Neutrophil (primary cell): ENCODE measurements at regions not wholly inside any gene's neighbourhood (a gene's known extent, or its start where the extent isn't known, plus 50 kb on each side); places are given as distances from the start of the nearest gene placed in this dataset.
"Not testable (repeated sequence)": the region's sequence is repeated elsewhere in the genome, so short reads cannot be mapped to it uniquely, and the experiment has no call there.

Experiments used
- H3K27ac ChIP-seq: fragments of 200-600 bp; sonication (generic); 2 replicates; pipeline ENCODE4 v1.5.1; 2016; ENCODE audit warnings: mild to moderate bottlenecking, moderate library complexity
- H3K27me3 ChIP-seq: fragments of 200-600 bp; sonication (generic); 2 replicates; pipeline ENCODE4 v1.6.0; 2016; ENCODE audit warnings: mild to moderate bottlenecking
- H3K36me3 ChIP-seq: fragments of 200-600 bp; sonication (generic); 2 replicates; pipeline ENCODE4 v1.5.1; 2017
- H3K4me1 ChIP-seq, 2 experiments: fragments of 200-600 bp in 1 of 2; sonication (generic) in 1 of 2; 1 replicate in 1 of 2; 2 replicates in 1 of 2; pipeline versions ENCODE4 v1.5.1 to v1.6.1; 2013 to 2016; ENCODE audit warnings: low read depth in 1 of 2, low read length in 1 of 2, mild to moderate bottlenecking in 1 of 2, moderate library complexity in 1 of 2; ENCODE audit not compliant: control insufficient read depth in 1 of 2, insufficient read depth in 1 of 2
- H3K4me3 ChIP-seq, 2 experiments: fragments of 200-600 bp in 1 of 2; sonication (generic) in 1 of 2; 1 replicate in 1 of 2; 2 replicates in 1 of 2; pipeline ENCODE4 v1.5.1; 2013 to 2016; ENCODE audit warnings: low read depth in 1 of 2, low read length in 1 of 2, mild to moderate bottlenecking in 1 of 2, moderate library complexity in 1 of 2
- H3K9me3 ChIP-seq: fragments of 200-600 bp; sonication (generic); 2 replicates; pipeline ENCODE4 v1.5.1; 2016
- CTCF ChIP-seq: fragments of 200-600 bp; sonication (generic); IDR thresholded peaks from 2 replicates; pipeline ENCODE4 v1.5.1; 2016; ENCODE audit warnings: antibody characterized with exemption

GRCh38 chr13:59305896-59306295, 857.8 kb downstream of the DIAPH3 start:
- no peak overlapping the region for H3K4me3 ChIP-seq
- TF ChIP-seq CTCF, result no peak
- no peaks in the 10 kb centered on the region for H3K36me3 ChIP-seq
- no peaks in the 10 kb centered on the region for H3K27me3 ChIP-seq
- H3K27ac ChIP-seq, result no peak overlapping the region
- H3K4me1 ChIP-seq, result no peaks in the 10 kb centered on the region
- H3K9me3 ChIP-seq, result no peaks in the 10 kb centered on the region

GRCh38 chr13:59312776-59313175, 851.0 kb downstream of the DIAPH3 start:
- Histone ChIP-seq H3K36me3 (no peaks in the 10 kb centered on the region), H3K4me3 (no peak overlapping the region), H3K4me1 (no peaks in the 10 kb centered on the region), H3K27me3 (no peaks in the 10 kb centered on the region), H3K27ac (no peak overlapping the region), H3K9me3 (no peaks in the 10 kb centered on the region)
- TF ChIP-seq CTCF, result no peak

DNA sequence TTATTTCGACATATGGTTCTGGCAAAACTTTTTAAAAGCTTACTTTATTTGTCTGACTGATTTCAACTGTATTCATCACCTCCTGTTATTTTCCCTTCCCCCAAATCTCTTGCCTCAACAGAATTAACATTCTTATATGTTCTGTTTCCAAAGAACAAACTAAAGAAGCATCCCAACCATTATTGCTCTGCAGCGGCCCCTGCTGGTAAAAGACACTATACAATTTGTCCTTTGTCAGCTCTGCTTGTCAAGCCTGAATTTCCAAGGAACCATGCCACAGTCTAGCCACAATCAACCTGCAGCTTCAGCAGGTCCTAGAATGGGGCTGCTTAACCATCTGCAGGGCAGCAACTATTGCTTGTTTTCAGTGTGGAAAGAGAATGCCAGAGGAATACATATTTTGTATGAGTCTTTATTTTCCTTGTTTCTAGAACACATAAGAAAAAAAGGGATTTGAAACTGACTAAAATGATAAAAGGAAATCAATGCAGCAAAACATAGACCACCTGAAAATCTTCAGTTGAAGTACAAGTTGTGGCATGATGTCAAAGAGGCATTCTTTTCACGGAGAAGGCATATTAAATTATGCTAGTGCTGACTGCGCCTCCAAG, 845.3 kb downstream of the DIAPH3 start:
- no peak overlapping the region for H3K4me3 ChIP-seq
- no peaks in the 10 kb centered on the region for H3K27me3 ChIP-seq
- H3K4me1 ChIP-seq, result no peaks in the 10 kb centered on the region
- no peak for TF ChIP-seq CTCF
- H3K27ac ChIP-seq, result no peak overlapping the region
- H3K36me3 ChIP-seq, result no peaks in the 10 kb centered on the region
- no peaks in the 10 kb centered on the region for H3K9me3 ChIP-seq

GRCh38 chr13:59319276-59319675, 844.5 kb downstream of the DIAPH3 start:
- no peaks in the 10 kb centered on the region for H3K36me3 ChIP-seq
- H3K4me3 ChIP-seq, result no peak overlapping the region
- H3K9me3 ChIP-seq, result no peaks in the 10 kb centered on the region
- H3K27me3 ChIP-seq, result no peaks in the 10 kb centered on the region
- no peak overlapping the region for H3K27ac ChIP-seq
- H3K4me1 ChIP-seq, result no peaks in the 10 kb centered on the region
- TF ChIP-seq CTCF, result no peak

DNA sequence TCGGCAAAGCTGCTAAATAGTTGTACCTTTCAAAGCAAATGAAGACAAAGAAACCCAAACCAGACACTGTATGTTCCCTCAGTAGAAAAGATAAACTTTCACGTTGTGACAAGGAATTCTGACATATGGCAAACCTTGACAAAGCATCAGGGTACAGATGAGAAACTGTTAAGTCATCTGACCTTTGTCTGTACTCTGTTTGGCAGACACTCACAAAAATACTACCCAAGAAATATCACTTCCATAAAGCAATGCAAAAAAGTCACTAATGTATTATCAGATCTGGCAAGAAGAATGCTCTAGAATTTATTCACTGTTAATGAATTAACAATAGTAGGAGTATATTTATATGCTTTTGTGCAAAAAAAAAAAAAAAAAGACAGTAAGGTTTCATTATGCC, 843.7 kb downstream of the DIAPH3 start:
- Histone ChIP-seq H3K4me1 (no peaks in the 10 kb centered on the region), H3K4me3 (no peak overlapping the region), H3K27ac (no peak overlapping the region), H3K36me3 (no peaks in the 10 kb centered on the region), H3K27me3 (no peaks in the 10 kb centered on the region), H3K9me3 (no peaks in the 10 kb centered on the region)
- no peak for TF ChIP-seq CTCF

DNA sequence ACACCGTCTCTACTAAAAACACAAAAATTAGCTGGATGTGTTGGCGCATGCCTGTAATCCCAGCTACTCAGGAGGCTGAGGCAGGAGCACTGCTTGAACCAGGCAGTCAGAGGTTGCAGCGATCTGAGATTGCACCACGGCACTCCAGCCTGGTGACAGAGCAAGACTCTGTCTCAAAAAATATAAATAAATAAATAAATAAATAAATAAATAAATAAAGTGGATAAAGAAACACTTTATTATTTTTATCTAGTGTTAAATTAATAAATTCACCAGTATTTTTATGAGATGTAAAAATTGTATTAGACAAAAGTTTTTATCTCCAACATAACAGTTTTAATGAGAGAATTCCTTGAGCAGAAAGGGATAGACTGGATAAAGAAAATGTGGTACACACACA, 839.3 kb downstream of the DIAPH3 start:
- H3K27me3 ChIP-seq, H3K36me3 ChIP-seq, H3K27ac ChIP-seq, H3K9me3 ChIP-seq, H3K4me1 ChIP-seq, H3K4me3 ChIP-seq: not testable (repeated sequence)
